Brain microvascular endothelial cell (primary cell): ENCODE measurements at regions not wholly inside any gene's neighbourhood (a gene's known extent, or its start where the extent isn't known, plus 50 kb on each side); places are given as distances from the start of the nearest gene placed in this dataset.

Experiments used
- DNase-seq: peaks from one replicate; pipeline ENCODE4 v3.0.0-alpha.2; 2020
- H3K27ac ChIP-seq: fragments of 250-450 bp; sonication (Bioruptor Pico); 2 replicates; pipeline ENCODE4 v1.5.1; 2020; ENCODE audit warnings: mild to moderate bottlenecking, moderate library complexity
- H3K27me3 ChIP-seq: fragments of 250-450 bp; sonication (Bioruptor Pico); replicated peaks from 2 replicates; pipeline ENCODE4 v1.5.1; 2020; ENCODE audit warnings: mild to moderate bottlenecking
- H3K36me3 ChIP-seq: fragments of 250-450 bp; sonication (Bioruptor Pico); replicated peaks from 2 replicates; pipeline ENCODE4 v1.5.1; 2020; ENCODE audit warnings: mild to moderate bottlenecking
- H3K4me3 ChIP-seq: 2 replicates; pipeline ENCODE4 v1.5.1; 2011; ENCODE audit warnings: low read depth, mild to moderate bottlenecking, control low read depth, low read length, moderate library complexity
- CTCF ChIP-seq: IDR thresholded peaks from 2 replicates; pipeline ENCODE4 v1.5.1; 2011; ENCODE audit warnings: low read depth, mild to moderate bottlenecking, moderate library complexity, low read length, control low read depth, inconsistent platforms; ENCODE audit errors: missing control alignments
- in situ Hi-C: cut with HindIII; loops from 2 replicates; pipeline ENCODE4 v1.10.0; 2017; ENCODE audit warnings: low sequenced_read_pairs, low pct_ligation_motif_present

- Histone ChIP-seq H3K27ac (no peak overlapping the region), H3K27me3 (no peaks in the 10 kb centered on the region), H3K4me3 (no peak overlapping the region), H3K36me3 (no peaks in the 10 kb centered on the region)
- in situ Hi-C loops = no loop called here
- TF ChIP-seq CTCF = no peak
- DNase-seq = no peak
Observed at GRCh38 chr13:78198821-78199220, 280.2 kb upstream of the EDNRB start.

- TF ChIP-seq CTCF = no peak
- in situ Hi-C loops = no loop called here
- Histone ChIP-seq H3K27ac (no peak overlapping the region), H3K36me3 (no peaks in the 10 kb centered on the region), H3K4me3 (no peak overlapping the region), H3K27me3 (no peaks in the 10 kb centered on the region)
- DNase-seq = no peak
Observed at GRCh38 chr13:78198419-78198818, 279.8 kb upstream of the EDNRB start.

- DNase-seq = no peak
- TF ChIP-seq CTCF = no peak
- Histone ChIP-seq H3K27ac (no peak overlapping the region), H3K36me3 (no peaks in the 10 kb centered on the region), H3K4me3 (no peak overlapping the region), H3K27me3 (no peaks in the 10 kb centered on the region)
- in situ Hi-C loops = no loop called here
Observed at GRCh38 chr13:78197231-78197630, 278.6 kb upstream of the EDNRB start.

GRCh38 chr13:78194904-78195639 is 276.4 kb upstream of the EDNRB start:
- no peak for TF ChIP-seq CTCF
- H3K36me3 ChIP-seq = no peaks in the 10 kb centered on the region
- no peak for DNase-seq
- no peak overlapping the region for H3K4me3 ChIP-seq
- no peaks in the 10 kb centered on the region for H3K27me3 ChIP-seq
- in situ Hi-C loops = no loop called here
- H3K27ac ChIP-seq = no peak overlapping the region

- no peak for DNase-seq
- Histone ChIP-seq H3K36me3 (no peaks in the 10 kb centered on the region), H3K27ac (no peak overlapping the region), H3K27me3 (no peaks in the 10 kb centered on the region), H3K4me3 (no peak overlapping the region)
- TF ChIP-seq CTCF = no peak
- in situ Hi-C loops = no loop called here
Observed at GRCh38 chr13:78193846-78194245, 275.2 kb upstream of the EDNRB start.

- no peaks in the 10 kb centered on the region for H3K27me3 ChIP-seq
- no peaks in the 10 kb centered on the region for H3K36me3 ChIP-seq
- in situ Hi-C loops = no loop called here
- no peak overlapping the region for H3K27ac ChIP-seq
- no peak for DNase-seq
- TF ChIP-seq CTCF = no peak
- H3K4me3 ChIP-seq = no peak overlapping the region
Observed at GRCh38 chr13:78192716-78193115, 274.1 kb upstream of the EDNRB start.
